ENCODE measurements at regions not wholly inside any gene's neighbourhood (a gene's known extent, or its start where the extent isn't known, plus 50 kb on each side); places are given as distances from the start of the nearest gene placed in this dataset.

- Histone ChIP-seq H3K27me3 (replicated peaks; ENCODE audit: insufficient read depth, low read depth, low read length, poor library complexity) (no peaks in the 10 kb centered on the region), H3K36me3 (ENCODE audit: insufficient read depth, low read length, poor library complexity, severe bottlenecking) (no peaks in the 10 kb centered on the region)
- intact Hi-C loops (cut with micrococcal nuclease; ENCODE audit: unreplicated experiment), result no loop called here
Measured at GRCh38 chr2:176407706-176408105, 138.5 kb downstream of the MTX2 start.

GRCh38 chr2:176409671-176410070 lies 140.4 kb downstream of the MTX2 start:
- Histone ChIP-seq H3K9me3 (ENCODE audit: low read depth, low read length, poor library complexity, severe bottlenecking) (no peaks in the 10 kb centered on the region), H3K27ac (ENCODE audit: low read depth, low read length, poor library complexity, severe bottlenecking) (no peak overlapping the region), H3K36me3 (ENCODE audit: insufficient read depth, low read length, poor library complexity, severe bottlenecking) (no peaks in the 10 kb centered on the region), H3K27me3 (replicated peaks; ENCODE audit: insufficient read depth, low read depth, low read length, poor library complexity) (no peaks in the 10 kb centered on the region), H3K4me1 (ENCODE audit: insufficient read depth, low read length, poor library complexity, severe bottlenecking) (no peaks in the 10 kb centered on the region), H3K4me3 (ENCODE audit: low read depth, low read length, poor library complexity, severe bottlenecking) (no peak overlapping the region)
- CTCF ChIA-PET, result no interaction called here
- DNase-seq (ENCODE audit: low spot score), result no peak
- no peak for TF ChIP-seq CTCF (conservative IDR thresholded peaks at IDR 0.05; ENCODE audit: low read depth, low read length)
- TF ChIP-seq EZH2 (IDR thresholded peaks at IDR 0.05; ENCODE audit: borderline replicate concordance, low read depth, low read length, poor library complexity, severe bottlenecking), result no peak
- no TSS peak for BruUV-seq (replicated peaks)
- POLR2A ChIA-PET (ENCODE audit: low non-redundant PET), result no interaction called here
- intact Hi-C loops (cut with micrococcal nuclease; ENCODE audit: unreplicated experiment), result no loop called here

More at GRCh38 chr2:176407706-176408105, 138.5 kb downstream of the MTX2 start:
- DNase-seq (ENCODE audit: low spot score), result no peak
- ChIA-PET CTCF (no interaction called here), POLR2A (ENCODE audit: low non-redundant PET) (no interaction called here)
- Histone ChIP-seq H3K27ac (ENCODE audit: low read depth, low read length, poor library complexity, severe bottlenecking) (no peak overlapping the region), H3K9me3 (ENCODE audit: low read depth, low read length, poor library complexity, severe bottlenecking) (no peaks in the 10 kb centered on the region), H3K4me1 (ENCODE audit: insufficient read depth, low read length, poor library complexity, severe bottlenecking) (no peaks in the 10 kb centered on the region), H3K4me3 (ENCODE audit: low read depth, low read length, poor library complexity, severe bottlenecking) (no peak overlapping the region)
- no TSS peak for BruUV-seq (replicated peaks)
- TF ChIP-seq CTCF (conservative IDR thresholded peaks at IDR 0.05; ENCODE audit: low read depth, low read length) (no peak), EZH2 (IDR thresholded peaks at IDR 0.05; ENCODE audit: borderline replicate concordance, low read depth, low read length, poor library complexity, severe bottlenecking) (no peak)

GRCh38 chr2:176412136-176412535 lies 142.9 kb downstream of the MTX2 start:
- TF ChIP-seq CTCF (conservative IDR thresholded peaks at IDR 0.05; ENCODE audit: low read depth, low read length) (no peak), EZH2 (IDR thresholded peaks at IDR 0.05; ENCODE audit: borderline replicate concordance, low read depth, low read length, poor library complexity, severe bottlenecking) (no peak)
- no peak overlapping the region for H3K27ac ChIP-seq (ENCODE audit: low read depth, low read length, poor library complexity, severe bottlenecking)
- BruUV-seq (replicated peaks), result no TSS peak
- no peaks in the 10 kb centered on the region for H3K36me3 ChIP-seq (ENCODE audit: insufficient read depth, low read length, poor library complexity, severe bottlenecking)
- no peaks in the 10 kb centered on the region for H3K4me1 ChIP-seq (ENCODE audit: insufficient read depth, low read length, poor library complexity, severe bottlenecking)
- H3K27me3 ChIP-seq (replicated peaks; ENCODE audit: insufficient read depth, low read depth, low read length, poor library complexity), result no peaks in the 10 kb centered on the region
- intact Hi-C loops (cut with micrococcal nuclease; ENCODE audit: unreplicated experiment), result no loop called here
- no peaks in the 10 kb centered on the region for H3K9me3 ChIP-seq (ENCODE audit: low read depth, low read length, poor library complexity, severe bottlenecking)
- ChIA-PET POLR2A (ENCODE audit: low non-redundant PET) (no interaction called here), CTCF (no interaction called here)
- no peak for DNase-seq (ENCODE audit: low spot score)
- no peak overlapping the region for H3K4me3 ChIP-seq (ENCODE audit: low read depth, low read length, poor library complexity, severe bottlenecking)
